NB4 (cell line): ENCODE measurements at regions not wholly inside any gene's neighbourhood (a gene's known extent, or its start where the extent isn't known, plus 50 kb on each side); places are given as distances from the start of the nearest gene placed in this dataset.

ENCODE experiments used
- DNase-seq: peaks from one replicate; pipeline ENCODE4 v3.0.0; 2010; ENCODE audit warnings: low read depth
- H3K4me3 ChIP-seq: one replicate; pipeline ENCODE4 v1.5.1; 2011; ENCODE audit warnings: mild to moderate bottlenecking, low read depth, low read length, moderate library complexity
- CTCF ChIP-seq: IDR thresholded peaks from one replicate; pipeline ENCODE4 v1.5.1; 2012; ENCODE audit warnings: low read depth, low read length
- MAX ChIP-seq: IDR thresholded peaks from 2 replicates; pipeline ENCODE4 v1.6.1; 2011; ENCODE audit warnings: low read depth, low read length
- MYC ChIP-seq: IDR thresholded peaks from 2 replicates; pipeline ENCODE4 v1.6.1; 2011; ENCODE audit warnings: low read depth, low read length
- POLR2A ChIP-seq: IDR thresholded peaks from 2 replicates; pipeline ENCODE4 v1.6.1; 2011; ENCODE audit warnings: mild to moderate bottlenecking; ENCODE audit not compliant: insufficient read length; ENCODE audit errors: extremely low read depth

DNA sequence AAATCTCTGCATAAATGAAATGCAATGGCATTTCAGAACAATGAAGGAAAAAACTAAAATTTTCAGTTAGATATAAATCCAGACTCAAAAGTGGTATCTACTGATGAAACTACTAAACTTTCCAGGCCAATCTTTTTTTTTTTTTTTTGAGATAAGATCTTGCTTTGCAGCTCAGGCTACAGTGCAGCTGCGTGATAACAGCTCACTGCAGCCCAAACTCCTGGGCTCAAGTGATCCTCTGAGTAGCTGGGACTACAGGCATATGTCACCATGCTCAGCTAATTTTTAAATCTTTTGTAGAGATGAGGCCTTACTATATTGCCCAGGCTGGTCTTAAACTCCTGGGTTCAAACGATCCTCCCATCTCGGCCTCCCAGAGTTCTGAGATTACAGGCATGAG lies 1228.2 kb upstream of the ADGRL3 start:
- TF ChIP-seq CTCF (no peak), MYC (no peak), MAX (no peak), POLR2A (no peak)
- H3K4me3 ChIP-seq, result no peak overlapping the region
- no peak for DNase-seq

GRCh38 chr4:59973492-59973891 lies 1226.6 kb upstream of the ADGRL3 start:
- H3K4me3 ChIP-seq, result no peak overlapping the region
- TF ChIP-seq CTCF, result no peak
- no peak for TF ChIP-seq MAX
- TF ChIP-seq MYC, result no peak
- TF ChIP-seq POLR2A, result no peak
- no peak for DNase-seq

DNA sequence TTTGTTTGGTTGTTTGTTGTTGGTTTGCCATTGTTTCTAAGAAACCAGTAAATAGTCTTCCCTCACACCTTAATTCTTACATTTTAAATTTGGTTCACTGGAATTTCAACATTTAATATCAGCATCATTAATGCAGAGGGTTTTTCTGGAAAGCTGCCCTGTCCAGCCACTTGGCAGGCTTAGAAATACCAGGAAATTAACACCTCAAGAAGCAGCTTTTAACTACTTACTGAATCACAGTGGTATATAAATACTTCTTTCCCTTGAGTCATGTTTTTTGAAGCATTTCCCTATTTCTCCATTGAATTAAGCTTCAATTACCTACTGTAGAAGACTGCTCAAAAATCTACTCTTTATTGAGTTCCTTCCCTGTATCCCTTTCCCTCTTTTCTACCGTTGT lies 1221.1 kb upstream of the ADGRL3 start:
- H3K4me3 ChIP-seq, result no peak overlapping the region
- TF ChIP-seq MYC, result no peak
- no peak for TF ChIP-seq CTCF
- no peak for TF ChIP-seq POLR2A
- no peak for TF ChIP-seq MAX
- no peak for DNase-seq

DNA sequence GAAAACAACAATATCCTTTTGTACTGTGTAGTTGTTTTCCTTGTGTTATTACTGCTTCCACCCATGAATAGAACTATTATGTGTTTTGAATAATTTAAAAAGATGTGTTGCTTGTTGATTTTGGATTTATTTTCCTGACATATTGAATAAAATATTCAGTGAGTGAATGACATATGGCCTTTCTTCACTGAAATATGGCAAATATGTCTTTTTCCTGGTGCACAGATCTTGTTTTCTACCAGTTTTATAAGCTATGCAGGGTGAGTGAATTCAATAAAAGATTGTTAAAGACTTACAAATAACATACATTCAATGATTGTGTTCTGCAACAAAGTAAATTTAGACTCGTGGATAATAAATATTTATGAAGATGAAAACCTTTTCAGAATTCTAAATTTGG lies 1216.3 kb upstream of the ADGRL3 start:
- H3K4me3 ChIP-seq, result no peak overlapping the region
- no peak for TF ChIP-seq CTCF
- no peak for TF ChIP-seq POLR2A
- no peak for TF ChIP-seq MAX
- no peak for TF ChIP-seq MYC
- no peak for DNase-seq

GRCh38 chr4:59987289-59987688 lies 1212.8 kb upstream of the ADGRL3 start:
- peak; percentile 1 for DNase-seq
- TF ChIP-seq POLR2A, result no peak
- no peak overlapping the region for H3K4me3 ChIP-seq

DNA sequence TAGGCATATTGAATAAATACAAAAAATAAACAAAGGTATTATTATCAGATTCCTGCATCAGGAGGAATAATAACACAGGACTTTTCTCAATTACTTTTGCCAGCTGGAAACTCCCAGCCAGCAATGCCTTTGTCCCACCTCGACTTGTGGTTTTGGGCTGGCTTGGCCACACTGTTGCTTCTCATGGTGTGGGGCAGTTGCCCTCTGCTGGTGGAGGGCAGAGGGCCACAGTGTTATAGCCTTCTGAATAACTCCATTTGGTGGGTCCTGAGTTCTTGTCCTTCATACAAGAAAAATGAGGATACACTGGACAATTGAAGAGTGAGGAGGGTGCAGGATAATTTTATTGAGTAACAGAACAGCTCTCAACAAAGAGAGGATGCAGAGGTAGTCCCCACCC lies 1206.0 kb upstream of the ADGRL3 start:
- no peak for TF ChIP-seq CTCF
- TF ChIP-seq POLR2A, result no peak
- no peak for TF ChIP-seq MYC
- TF ChIP-seq MAX, result no peak
- peak; percentile 1 for DNase-seq
- no peak overlapping the region for H3K4me3 ChIP-seq
